OCI-LY1 (cell line): ENCODE measurements at regions not wholly inside any gene's neighbourhood (a gene's known extent, or its start where the extent isn't known, plus 50 kb on each side); places are given as distances from the start of the nearest gene placed in this dataset.
A peak's percentile ranks its signal among the peaks of the same experiment; 100 is the strongest.

Experiments used
- CTCF ChIP-seq: fragments of 200-600 bp; sonication (generic), shearing (Covaris generic); IDR thresholded peaks from 2 replicates; pipeline ENCODE4 v1.5.1; 2017; ENCODE audit warnings: mild to moderate bottlenecking, antibody characterized with exemption, low read length, moderate library complexity, mixed read lengths
- EZH2 ChIP-seq: fragments of 200-600 bp; sonication (generic), shearing (Covaris generic); IDR thresholded peaks from 2 replicates; pipeline ENCODE4 v1.8.0; 2017; ENCODE audit warnings: borderline replicate concordance, mixed run types, mild to moderate bottlenecking, antibody characterized with exemption, low read length, moderate library complexity, mixed read lengths

- TF ChIP-seq CTCF (peak; percentile 76), EZH2 (no peak)
These were observed 214.9 kb upstream of the ARRDC4 start for GRCh38 chr15:97745481-97746071.
